Endothelial cell of umbilical vein (primary cell): ENCODE measurements at regions not wholly inside any gene's neighbourhood (a gene's known extent, or its start where the extent isn't known, plus 50 kb on each side); places are given as distances from the start of the nearest gene placed in this dataset.
"Not testable (repeated sequence)": the region's sequence is repeated elsewhere in the genome, so short reads cannot be mapped to it uniquely, and the experiment has no call there.

Source experiments
- BruUV-seq: library from RNA; stranded (reverse); fragments of 400-500 nt; replicated peaks from 2 replicates; lab custom pipeline; 2021; lab: Mats Ljungman, UMichigan
- CTCF ChIA-PET: fragments of 300-600, 350-600 bp; sonication (Branson Sonifier 250); formaldehyde crosslinking; loops from one replicate; lab custom pipeline; 2021; ENCODE audit warnings: antibody characterized with exemption, inconsistent platforms; lab: Charles Lee
- POLR2A ChIA-PET: fragments of 300-600, 350-600 bp; sonication (Branson Sonifier 250); formaldehyde crosslinking; loops from one replicate; lab custom pipeline; 2021; ENCODE audit warnings: antibody characterized with exemption, inconsistent platforms; lab: Charles Lee
- DNase-seq: peaks from one replicate; pipeline ENCODE4 v3.0.0-alpha.2; 2011; ENCODE audit warnings: low read depth, low spot score
- FAIRE-seq: peaks from 2 replicates; lab custom pipeline; 2011; peaks lifted over from hg19 to GRCh38; lab: Jason Lieb, UNC
- H2AFZ ChIP-seq: 2 replicates; pipeline ENCODE4 v1.6.0; 2012; ENCODE audit warnings: low read depth, low read length, control low read depth, inconsistent platforms
- H3K27ac ChIP-seq: 2 replicates; pipeline ENCODE4 v1.5.1; 2011; ENCODE audit warnings: low read depth, mild to moderate bottlenecking, control low read depth, low read length, moderate library complexity; ENCODE audit not compliant: insufficient read depth
- H3K27me3 ChIP-seq, 2 experiments: 2 replicates each; pipeline versions ENCODE4 v1.6.0 to v1.6.1; 2011; ENCODE audit warnings: low read length in 2 of 2, mixed read lengths in 1 of 2; ENCODE audit not compliant: control insufficient read depth in 2 of 2, insufficient read depth in 2 of 2
- H3K36me3 ChIP-seq, 2 experiments: 2 replicates in 1 of 2; 3 replicates in 1 of 2; pipeline ENCODE4 v1.5.1; 2011; ENCODE audit warnings: low read length in 2 of 2, mild to moderate bottlenecking in 1 of 2, moderate library complexity in 1 of 2; ENCODE audit not compliant: control insufficient read depth in 2 of 2, insufficient read depth in 2 of 2; ENCODE audit errors: extremely low read depth in 1 of 2
- H3K4me1 ChIP-seq: 3 replicates; pipeline ENCODE4 v1.5.1; 2011; ENCODE audit warnings: mild to moderate bottlenecking, low read length; ENCODE audit not compliant: control insufficient read depth, insufficient read depth; ENCODE audit errors: extremely low read depth
- H3K4me2 ChIP-seq: 2 replicates; pipeline ENCODE4 v1.6.1; 2011; ENCODE audit warnings: low read length, control low read depth, mixed read lengths; ENCODE audit not compliant: insufficient read depth
- H3K4me3 ChIP-seq, 3 experiments: fragments of 200-600 bp in 1 of 3; sonication (generic), shearing (Covaris generic) in 1 of 3; replicated peaks in 1 of 3; 2 replicates each; pipeline ENCODE4 v1.5.1; 2011 to 2016; ENCODE audit warnings: control low read depth in 3 of 3, low read length in 3 of 3, mild to moderate bottlenecking in 2 of 3, inconsistent platforms in 1 of 3, low read depth in 1 of 3, moderate library complexity in 1 of 3; ENCODE audit not compliant: insufficient read depth in 1 of 3
- H3K79me2 ChIP-seq: 2 replicates; pipeline ENCODE4 v1.6.0; 2012; ENCODE audit warnings: low read length, inconsistent platforms; ENCODE audit not compliant: control insufficient read depth, insufficient read depth
- H3K9ac ChIP-seq: replicated peaks from 2 replicates; pipeline ENCODE3; 2011; ENCODE audit warnings: low read length, control low read depth; ENCODE audit not compliant: insufficient read depth; ENCODE audit errors: extremely low read depth
- H3K9me1 ChIP-seq: replicated peaks from 3 replicates; pipeline ENCODE4 v1.6.0; 2011; ENCODE audit warnings: mild to moderate bottlenecking, low read length; ENCODE audit not compliant: control insufficient read depth, insufficient read depth; ENCODE audit errors: extremely low read depth
- H3K9me3 ChIP-seq: replicated peaks from 2 replicates; pipeline ENCODE4 v1.5.1; 2012; ENCODE audit warnings: low read length, inconsistent platforms; ENCODE audit not compliant: control insufficient read depth, insufficient read depth
- H4K20me1 ChIP-seq: replicated peaks from 2 replicates; pipeline ENCODE3; 2011; ENCODE audit warnings: mild to moderate bottlenecking, low read length; ENCODE audit not compliant: control insufficient read depth, insufficient read depth; ENCODE audit errors: extremely low read depth
- CTCF ChIP-seq, 2 donors: IDR thresholded peaks; 1 replicate in 1 of 2; 2 replicates in 1 of 2; pipeline ENCODE4 v1.5.1; 2011; ENCODE audit warnings: low read length in 2 of 2, mild to moderate bottlenecking in 2 of 2, moderate library complexity in 2 of 2, control low read depth in 1 of 2, inconsistent platforms in 1 of 2, low read depth in 1 of 2; ENCODE audit not compliant: insufficient read depth in 1 of 2; ENCODE audit errors: extremely low read depth in 1 of 2
- EZH2 ChIP-seq: IDR thresholded peaks from 2 replicates; pipeline ENCODE4 v1.6.1; 2012; ENCODE audit warnings: borderline replicate concordance, low read depth, mild to moderate bottlenecking, moderate library complexity, low read length, inconsistent platforms; ENCODE audit not compliant: severe bottlenecking
- FOS ChIP-seq: IDR thresholded peaks from 2 replicates; pipeline ENCODE4 v1.6.1; 2011; ENCODE audit warnings: mild to moderate bottlenecking, low read length, moderate library complexity, borderline replicate concordance; ENCODE audit not compliant: insufficient read depth
- GATA2 ChIP-seq: IDR thresholded peaks from 2 replicates; pipeline ENCODE4 v1.7.0; 2011; ENCODE audit warnings: low read depth, mild to moderate bottlenecking, moderate library complexity, mixed read lengths, low read length; ENCODE audit not compliant: insufficient read length, insufficient read depth
- JUN ChIP-seq: IDR thresholded peaks from 2 replicates; pipeline ENCODE4 v1.6.1; 2011; ENCODE audit warnings: borderline replicate concordance, low read depth; ENCODE audit not compliant: insufficient read length, insufficient read depth
- MYC ChIP-seq: IDR thresholded peaks from one replicate; pipeline ENCODE4 v1.6.1; 2011; ENCODE audit warnings: mild to moderate bottlenecking, low read depth, low read length
- POLR2A ChIP-seq: IDR thresholded peaks from 2 replicates; pipeline ENCODE4 v1.6.1; 2012; ENCODE audit warnings: low read depth, mild to moderate bottlenecking, control low read depth, low read length
- POLR2AphosphoS5 ChIP-seq: IDR thresholded peaks from 2 replicates; pipeline ENCODE4 v1.6.1; 2012; ENCODE audit warnings: low read depth, mild to moderate bottlenecking, control low read depth, low read length, moderate library complexity; ENCODE audit not compliant: insufficient read depth
- dilution Hi-C: fragments of 300-500 bp; cut with MboI; formaldehyde crosslinking; loops from one replicate; pipeline ENCODE4 v1.15.0; 2019; ENCODE audit warnings: low sequenced_read_pairs; ENCODE audit not compliant: extremely low pct_ligation_motif_present
- intact Hi-C: fragments of 100-400 bp; cut with micrococcal nuclease; formaldehyde crosslinking; loops from one replicate; pipeline ENCODE4 v1.10.0; 2022
- TF ChIP-seq, protein P1 (sequence below): IDR thresholded peaks from 2 replicates; pipeline ENCODE4 v1.6.1; 2011; ENCODE audit not compliant: insufficient read depth, insufficient read length

DNA sequence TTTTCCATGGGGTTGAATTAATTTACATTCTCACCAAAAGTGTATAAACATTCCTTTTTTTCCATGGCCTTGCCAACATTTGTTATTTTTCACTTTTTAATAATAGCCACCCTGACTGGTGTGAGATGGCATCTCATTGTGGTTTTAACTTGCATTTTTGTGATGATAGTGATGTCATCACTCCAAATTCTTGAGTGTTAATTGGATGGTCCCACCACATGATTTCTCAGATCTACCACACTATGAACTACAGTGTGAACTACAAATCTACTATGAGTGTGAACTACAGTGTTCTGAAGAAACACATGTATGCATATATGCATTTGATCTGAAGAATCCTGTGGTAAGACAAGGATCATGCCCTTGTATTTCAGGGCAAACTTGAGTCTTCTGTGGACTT lies 340.1 kb downstream of the ABCC12 start:
- TF ChIP-seq FOS (no peak), GATA2 (no peak), CTCF (IDR thresholded peaks at IDR 0.05; ENCODE audit: extremely low read depth in 1 of 2, insufficient read depth in 1 of 2, low read depth in 1 of 2, low read length in 2 of 2) (no peak), JUN (no peak), POLR2A (no peak), MYC (no peak), POLR2AphosphoS5 (no peak), EZH2 (no peak)
- TF ChIP-seq, protein P1, sequence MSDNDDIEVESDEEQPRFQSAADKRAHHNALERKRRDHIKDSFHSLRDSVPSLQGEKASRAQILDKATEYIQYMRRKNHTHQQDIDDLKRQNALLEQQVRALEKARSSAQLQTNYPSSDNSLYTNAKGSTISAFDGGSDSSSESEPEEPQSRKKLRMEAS = no peak
- Histone ChIP-seq H3K9ac (no peak overlapping the region), H3K27me3 (no peaks in the 10 kb centered on the region), H3K27ac (no peak overlapping the region), H3K36me3 (no peaks in the 10 kb centered on the region), H4K20me1 (no peaks in the 10 kb centered on the region), H2AFZ (no peak overlapping the region), H3K9me3 (no peaks in the 10 kb centered on the region), H3K4me3 (no peak overlapping the region), H3K4me2 (no peak overlapping the region), H3K4me1 (no peaks in the 10 kb centered on the region), H3K79me2 (no peaks in the 10 kb centered on the region), H3K9me1 (no peaks in the 10 kb centered on the region)
- intact Hi-C loops (no loop called here), dilution Hi-C loops (no loop called here)
- DNase-seq = no peak
- FAIRE-seq = no peak
- CTCF ChIA-PET = interaction anchor here (1.1 kb wide), 1 partner anchor 62 kb away, joined by 3 read pairs; no protein-coding TSS in a partner anchor
- BruUV-seq = no TSS peak
- POLR2A ChIA-PET = no interaction called here

GRCh38 chr16:47811758-47812157 lies 344.0 kb downstream of the ABCC12 start:
- BruUV-seq, H3K36me3 ChIP-seq, H3K27ac ChIP-seq, H3K9me1 ChIP-seq, H3K4me3 ChIP-seq, H3K4me1 ChIP-seq, DNase-seq, H3K27me3 ChIP-seq, CTCF ChIA-PET, intact Hi-C loops, H3K9me3 ChIP-seq, H4K20me1 ChIP-seq, dilution Hi-C loops, H3K79me2 ChIP-seq, FAIRE-seq, H3K4me2 ChIP-seq, H3K9ac ChIP-seq, POLR2A ChIA-PET, H2AFZ ChIP-seq: not testable (repeated sequence)
